Suprapubic skin (tissue), 4 donors: ENCODE measurements at regions not wholly inside any gene's neighbourhood (a gene's known extent, or its start where the extent isn't known, plus 50 kb on each side); places are given as distances from the start of the nearest gene placed in this dataset.

ENCODE experiments used
- CTCF ChIP-seq, 2 donors: fragments of 200-600 bp in 1 of 2; fragments of 450-650 bp in 1 of 2; sonication (generic) in 1 of 2; IDR thresholded peaks; one replicate each; pipeline ENCODE4 v1.5.1; 2016 to 2019; ENCODE audit warnings: antibody characterized with exemption in 2 of 2, mild to moderate bottlenecking in 1 of 2, moderate library complexity in 1 of 2
- EP300 ChIP-seq: sonication (generic); formaldehyde crosslinking; IDR thresholded peaks from one replicate; pipeline ENCODE4 v1.6.1; 2017; ENCODE audit warnings: antibody characterized with exemption
- POLR2A ChIP-seq, 2 donors: fragments of 450-650 bp; IDR thresholded peaks; one replicate each; pipeline ENCODE4 v1.6.1; 2017; ENCODE audit warnings: antibody characterized with exemption in 2 of 2, mild to moderate bottlenecking in 2 of 2, moderate library complexity in 2 of 2
- POLR2AphosphoS5 ChIP-seq, 3 donors: sonication (generic); formaldehyde crosslinking; IDR thresholded peaks; one replicate each; pipeline ENCODE4 v1.6.1; 2017; ENCODE audit warnings: antibody characterized with exemption in 3 of 3

DNA sequence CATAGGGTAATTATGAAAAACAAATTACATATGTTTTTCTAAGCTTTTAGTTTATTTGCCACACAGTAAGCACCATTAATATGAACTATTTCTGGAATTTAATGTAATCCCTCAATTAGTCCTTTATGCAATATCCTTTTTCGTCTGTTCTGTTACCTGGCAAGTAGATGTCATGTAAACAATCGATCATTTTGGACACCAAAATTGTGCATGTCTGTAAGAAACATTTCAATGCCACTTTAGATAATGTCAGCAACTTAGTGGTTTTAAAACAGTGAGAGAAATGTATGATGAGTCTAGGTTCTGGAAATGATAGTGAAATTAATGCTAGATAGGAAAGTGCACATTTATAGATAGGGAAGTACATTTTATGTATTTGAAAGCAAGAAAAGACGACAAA is 986.6 kb downstream of the ZPLD1 start:
- TF ChIP-seq CTCF (IDR thresholded peaks at IDR 0.05) (no peak), POLR2A (IDR thresholded peaks at IDR 0.05) (no peak), EP300 (no peak), POLR2AphosphoS5 (IDR thresholded peaks at IDR 0.05) (no peak)
